Panc1 (cell line): ENCODE measurements at regions not wholly inside any gene's neighbourhood (a gene's known extent, or its start where the extent isn't known, plus 50 kb on each side); places are given as distances from the start of the nearest gene placed in this dataset.

Source experiments
- ATAC-seq: fragments of 200-7000 bp; cut with Tn5 transposase; 2 replicates; pipeline ENCODE4 v1.9.1; 2020; ENCODE audit warnings: mild to moderate bottlenecking, moderate library complexity
- BruUV-seq: library from RNA; stranded (reverse); fragments of 400-500 nt; replicated peaks from 2 replicates; lab custom pipeline; 2021; lab: Mats Ljungman, UMichigan
- CTCF ChIA-PET: fragments of 300-600 bp; sonication (Branson Sonifier 250); formaldehyde crosslinking; loops from one replicate; lab custom pipeline; 2022; ENCODE audit warnings: antibody characterized with exemption; lab: Charles Lee
- POLR2A ChIA-PET: fragments of 300-600 bp; sonication (Branson Sonifier 250); formaldehyde crosslinking; loops from one replicate; lab custom pipeline; 2022; ENCODE audit warnings: antibody characterized with exemption; lab: Charles Lee
- DNase-seq: peaks from one replicate; pipeline ENCODE4 v3.0.0-alpha.2; 2010; ENCODE audit warnings: low read depth, low spot score
- H3K27ac ChIP-seq: 2 replicates; pipeline ENCODE4 v1.5.1; 2011; ENCODE audit warnings: mild to moderate bottlenecking, low read length, inconsistent platforms
- H3K27me3 ChIP-seq: fragments of 200-500 bp; sonication (Bioruptor generic); 2 replicates; pipeline ENCODE4 v1.6.0; 2014; ENCODE audit warnings: low read length, inconsistent platforms; ENCODE audit not compliant: control insufficient read depth, insufficient read depth
- H3K36me3 ChIP-seq: fragments of 200-500 bp; sonication (Bioruptor generic); 2 replicates; pipeline ENCODE4 v1.5.1; 2014; ENCODE audit warnings: inconsistent platforms, mild to moderate bottlenecking, low read length, moderate library complexity; ENCODE audit not compliant: control insufficient read depth, insufficient read depth
- H3K4me1 ChIP-seq: 2 replicates; pipeline ENCODE4 v1.5.1; 2011; ENCODE audit warnings: inconsistent platforms, mild to moderate bottlenecking, low read length, moderate library complexity; ENCODE audit not compliant: control insufficient read depth, insufficient read depth
- H3K4me3 ChIP-seq, 2 experiments: 2 replicates each; pipeline ENCODE4 v1.5.1; 2011 to 2012; ENCODE audit warnings: low read depth in 2 of 2, low read length in 2 of 2, mild to moderate bottlenecking in 2 of 2, inconsistent platforms in 1 of 2, moderate library complexity in 1 of 2
- H3K9me3 ChIP-seq: fragments of 200-500 bp; sonication (Bioruptor generic); 2 replicates; pipeline ENCODE4 v1.5.1; 2014; ENCODE audit warnings: low read depth, mild to moderate bottlenecking, inconsistent platforms, low read length, moderate library complexity; ENCODE audit not compliant: control insufficient read depth, insufficient read depth
- POLR2AphosphoS5 ChIP-seq: IDR thresholded peaks from 2 replicates; pipeline ENCODE4 v1.6.1; 2012; ENCODE audit warnings: mild to moderate bottlenecking, low read depth, low read length, moderate library complexity
- SIN3A ChIP-seq: IDR thresholded peaks from 2 replicates; pipeline ENCODE4 v1.6.1; 2012; ENCODE audit warnings: low read depth, mild to moderate bottlenecking, low read length, moderate library complexity, borderline replicate concordance; ENCODE audit not compliant: insufficient read depth
- TCF7L2 ChIP-seq: IDR thresholded peaks from 2 replicates; pipeline ENCODE4 v1.6.1; 2011; ENCODE audit warnings: mild to moderate bottlenecking, low read depth, low read length, inconsistent platforms
- in situ Hi-C: cut with HindIII; loops from 2 replicates; pipeline ENCODE4 v1.10.0; 2016; ENCODE audit warnings: low sequenced_read_pairs, low pct_unique_long_range_greater_than_20kb
- intact Hi-C: fragments of 100-400 bp; cut with micrococcal nuclease; formaldehyde crosslinking; loops from one replicate; pipeline ENCODE4 v1.10.0; 2022; ENCODE audit not compliant: unreplicated experiment
- TF ChIP-seq, protein P1 (sequence below), 2 experiments: IDR thresholded peaks; 2 replicates each; pipeline ENCODE4 v1.6.1; 2011 to 2012; ENCODE audit warnings: low read depth in 2 of 2, control low read depth in 1 of 2, low read length in 1 of 2, mild to moderate bottlenecking in 1 of 2, moderate library complexity in 1 of 2; ENCODE audit not compliant: insufficient read depth in 1 of 2
- TF ChIP-seq, protein P2 (sequence below): fragments of 450-650 bp; IDR thresholded peaks from 2 replicates; pipeline ENCODE4 v1.5.1; 2017; ENCODE audit warnings: mild to moderate bottlenecking

DNA sequence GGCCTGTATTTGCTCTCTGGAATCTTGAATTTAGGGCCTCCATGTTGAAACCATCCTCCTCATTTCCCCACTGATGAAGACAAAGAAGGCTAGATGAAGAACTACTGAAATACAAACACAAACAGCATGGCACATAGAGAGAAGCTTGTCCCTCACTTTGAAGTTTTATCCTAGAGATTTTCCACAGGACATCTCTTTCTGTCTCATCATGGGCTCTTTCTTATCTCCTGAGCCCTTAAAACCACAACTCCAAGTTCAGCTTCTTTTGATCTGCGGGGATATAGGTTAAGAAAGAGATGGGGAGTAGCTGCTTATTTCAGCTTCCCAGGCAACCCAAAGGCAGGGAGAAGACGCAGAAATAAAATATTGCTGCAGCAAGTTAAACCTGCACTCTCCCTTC, 213.1 kb upstream of the LRIG1 start:
- Histone ChIP-seq H3K9me3 (no peaks in the 10 kb centered on the region), H3K36me3 (no peaks in the 10 kb centered on the region), H3K27ac (no peak overlapping the region), H3K4me1 (no peaks in the 10 kb centered on the region), H3K27me3 (no peaks in the 10 kb centered on the region), H3K4me3 (no peak overlapping the region)
- TF ChIP-seq SIN3A: no peak
- no peak for TF ChIP-seq TCF7L2
- no peak for TF ChIP-seq POLR2AphosphoS5
- TF ChIP-seq, protein P1, sequence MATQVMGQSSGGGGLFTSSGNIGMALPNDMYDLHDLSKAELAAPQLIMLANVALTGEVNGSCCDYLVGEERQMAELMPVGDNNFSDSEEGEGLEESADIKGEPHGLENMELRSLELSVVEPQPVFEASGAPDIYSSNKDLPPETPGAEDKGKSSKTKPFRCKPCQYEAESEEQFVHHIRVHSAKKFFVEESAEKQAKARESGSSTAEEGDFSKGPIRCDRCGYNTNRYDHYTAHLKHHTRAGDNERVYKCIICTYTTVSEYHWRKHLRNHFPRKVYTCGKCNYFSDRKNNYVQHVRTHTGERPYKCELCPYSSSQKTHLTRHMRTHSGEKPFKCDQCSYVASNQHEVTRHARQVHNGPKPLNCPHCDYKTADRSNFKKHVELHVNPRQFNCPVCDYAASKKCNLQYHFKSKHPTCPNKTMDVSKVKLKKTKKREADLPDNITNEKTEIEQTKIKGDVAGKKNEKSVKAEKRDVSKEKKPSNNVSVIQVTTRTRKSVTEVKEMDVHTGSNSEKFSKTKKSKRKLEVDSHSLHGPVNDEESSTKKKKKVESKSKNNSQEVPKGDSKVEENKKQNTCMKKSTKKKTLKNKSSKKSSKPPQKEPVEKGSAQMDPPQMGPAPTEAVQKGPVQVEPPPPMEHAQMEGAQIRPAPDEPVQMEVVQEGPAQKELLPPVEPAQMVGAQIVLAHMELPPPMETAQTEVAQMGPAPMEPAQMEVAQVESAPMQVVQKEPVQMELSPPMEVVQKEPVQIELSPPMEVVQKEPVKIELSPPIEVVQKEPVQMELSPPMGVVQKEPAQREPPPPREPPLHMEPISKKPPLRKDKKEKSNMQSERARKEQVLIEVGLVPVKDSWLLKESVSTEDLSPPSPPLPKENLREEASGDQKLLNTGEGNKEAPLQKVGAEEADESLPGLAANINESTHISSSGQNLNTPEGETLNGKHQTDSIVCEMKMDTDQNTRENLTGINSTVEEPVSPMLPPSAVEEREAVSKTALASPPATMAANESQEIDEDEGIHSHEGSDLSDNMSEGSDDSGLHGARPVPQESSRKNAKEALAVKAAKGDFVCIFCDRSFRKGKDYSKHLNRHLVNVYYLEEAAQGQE (IDR thresholded peaks at IDR 0.05; ENCODE audit: insufficient read depth in 1 of 2, low read depth in 2 of 2, low read length in 1 of 2): no peak
- TF ChIP-seq, protein P2, sequence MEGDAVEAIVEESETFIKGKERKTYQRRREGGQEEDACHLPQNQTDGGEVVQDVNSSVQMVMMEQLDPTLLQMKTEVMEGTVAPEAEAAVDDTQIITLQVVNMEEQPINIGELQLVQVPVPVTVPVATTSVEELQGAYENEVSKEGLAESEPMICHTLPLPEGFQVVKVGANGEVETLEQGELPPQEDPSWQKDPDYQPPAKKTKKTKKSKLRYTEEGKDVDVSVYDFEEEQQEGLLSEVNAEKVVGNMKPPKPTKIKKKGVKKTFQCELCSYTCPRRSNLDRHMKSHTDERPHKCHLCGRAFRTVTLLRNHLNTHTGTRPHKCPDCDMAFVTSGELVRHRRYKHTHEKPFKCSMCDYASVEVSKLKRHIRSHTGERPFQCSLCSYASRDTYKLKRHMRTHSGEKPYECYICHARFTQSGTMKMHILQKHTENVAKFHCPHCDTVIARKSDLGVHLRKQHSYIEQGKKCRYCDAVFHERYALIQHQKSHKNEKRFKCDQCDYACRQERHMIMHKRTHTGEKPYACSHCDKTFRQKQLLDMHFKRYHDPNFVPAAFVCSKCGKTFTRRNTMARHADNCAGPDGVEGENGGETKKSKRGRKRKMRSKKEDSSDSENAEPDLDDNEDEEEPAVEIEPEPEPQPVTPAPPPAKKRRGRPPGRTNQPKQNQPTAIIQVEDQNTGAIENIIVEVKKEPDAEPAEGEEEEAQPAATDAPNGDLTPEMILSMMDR: no peak
- ChIA-PET CTCF (no interaction called here), POLR2A (no interaction called here)
- BruUV-seq: no TSS peak
- ATAC-seq (no peak), DNase-seq (no peak)
- intact Hi-C loops (no loop called here), in situ Hi-C loops (no loop called here)

DNA sequence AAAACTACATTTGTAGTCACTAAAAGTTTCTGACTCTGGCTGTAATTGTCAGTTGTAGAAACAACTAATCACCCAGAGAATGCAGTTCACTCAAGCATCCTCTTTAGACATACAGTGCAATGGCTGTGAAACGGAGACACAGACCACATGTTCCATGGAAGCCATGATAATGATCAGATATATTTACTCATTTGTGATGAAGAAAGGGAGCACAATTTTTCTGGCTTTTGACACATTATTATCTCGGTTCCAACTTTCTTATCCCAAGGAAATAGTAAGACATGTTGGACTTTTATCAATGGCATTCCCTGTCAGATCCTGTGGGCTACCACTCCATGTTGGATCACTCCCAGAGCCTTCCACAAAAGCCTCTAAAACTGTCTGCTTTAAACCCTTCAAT, 215.0 kb upstream of the LRIG1 start:
- TF ChIP-seq, protein P1 (IDR thresholded peaks at IDR 0.05; ENCODE audit: insufficient read depth in 1 of 2, low read depth in 2 of 2, low read length in 1 of 2): no peak
- TF ChIP-seq TCF7L2: no peak
- TF ChIP-seq POLR2AphosphoS5: no peak
- TF ChIP-seq, protein P2: no peak
- TF ChIP-seq SIN3A: no peak
- ChIA-PET CTCF (no interaction called here), POLR2A (no interaction called here)
- ATAC-seq (no peak), DNase-seq (no peak)
- BruUV-seq: no TSS peak
- Histone ChIP-seq H3K9me3 (no peaks in the 10 kb centered on the region), H3K36me3 (no peaks in the 10 kb centered on the region), H3K27ac (no peak overlapping the region), H3K27me3 (no peaks in the 10 kb centered on the region), H3K4me1 (no peaks in the 10 kb centered on the region), H3K4me3 (no peak overlapping the region)
- intact Hi-C loops (no loop called here), in situ Hi-C loops (no loop called here)
